ENCODE measurements at regions not wholly inside any gene's neighbourhood (a gene's known extent, or its start where the extent isn't known, plus 50 kb on each side); places are given as distances from the start of the nearest gene placed in this dataset.

GRCh38 chr7:70951271-70951962 lies 180.5 kb upstream of the GALNT17 start:
- no peak overlapping the region for H3K4me3 ChIP-seq
- no peaks in the 10 kb centered on the region for H3K9me3 ChIP-seq
- peaks cover 8% of the 10 kb centered on the region for H3K4me1 ChIP-seq
- no peaks in the 10 kb centered on the region for H3K27me3 ChIP-seq
- H3K36me3 ChIP-seq: no peaks in the 10 kb centered on the region
- peak in 1 of 2 donors; percentile 40 for DNase-seq (ENCODE audit: extremely low spot score in 2 of 2)
- no peak overlapping the region for H3K27ac ChIP-seq
- intact Hi-C loops (cut with DNase I): no loop called here
- TF ChIP-seq CTCF (IDR thresholded peaks at IDR 0.05) (no peak), POLR2A (IDR thresholded peaks at IDR 0.05) (no peak), POLR2AphosphoS5 (IDR thresholded peaks at IDR 0.05; ENCODE audit: insufficient read depth in 1 of 2, low read depth in 1 of 2) (no peak)

GRCh38 chr7:70952311-70952710 lies 179.6 kb upstream of the GALNT17 start:
- TF ChIP-seq CTCF (IDR thresholded peaks at IDR 0.05): no peak
- intact Hi-C loops (cut with DNase I): no loop called here
- no peaks in the 10 kb centered on the region for H3K27me3 ChIP-seq
- H3K4me1 ChIP-seq: peaks cover 8% of the 10 kb centered on the region
- H3K4me3 ChIP-seq: no peak overlapping the region
- H3K27ac ChIP-seq: no peak overlapping the region
- no peaks in the 10 kb centered on the region for H3K36me3 ChIP-seq
- H3K9me3 ChIP-seq: no peaks in the 10 kb centered on the region
- peak in 1 of 2 donors; percentile 44 for DNase-seq (ENCODE audit: extremely low spot score in 2 of 2)

- Histone ChIP-seq H3K27me3 (no peaks in the 10 kb centered on the region), H3K9me3 (no peaks in the 10 kb centered on the region), H3K36me3 (no peaks in the 10 kb centered on the region), H3K4me1 (peaks cover 8% of the 10 kb centered on the region), H3K27ac (no peak overlapping the region), H3K4me3 (no peak overlapping the region)
- no peak for DNase-seq (ENCODE audit: extremely low spot score in 2 of 2)
- TF ChIP-seq POLR2AphosphoS5 (IDR thresholded peaks at IDR 0.05; ENCODE audit: insufficient read depth in 1 of 2, low read depth in 1 of 2): no peak
- no peak for TF ChIP-seq CTCF (IDR thresholded peaks at IDR 0.05)
- TF ChIP-seq POLR2A (IDR thresholded peaks at IDR 0.05): no peak
- intact Hi-C loops (cut with DNase I): no loop called here
Observed at GRCh38 chr7:70953331-70953741, 178.6 kb upstream of the GALNT17 start.

- H3K4me3 ChIP-seq: no peak overlapping the region
- no peaks in the 10 kb centered on the region for H3K27me3 ChIP-seq
- H3K9me3 ChIP-seq: no peaks in the 10 kb centered on the region
- DNase-seq (ENCODE audit: extremely low spot score in 2 of 2): no peak
- no peak overlapping the region for H3K27ac ChIP-seq
- peaks cover 8% of the 10 kb centered on the region for H3K4me1 ChIP-seq
- no peak for TF ChIP-seq POLR2AphosphoS5 (IDR thresholded peaks at IDR 0.05; ENCODE audit: insufficient read depth in 1 of 2, low read depth in 1 of 2)
- TF ChIP-seq CTCF (IDR thresholded peaks at IDR 0.05): no peak
- no peak for TF ChIP-seq POLR2A (IDR thresholded peaks at IDR 0.05)
- H3K36me3 ChIP-seq: no peaks in the 10 kb centered on the region
- intact Hi-C loops (cut with DNase I): no loop called here
Observed at GRCh38 chr7:70953796-70954195, 178.1 kb upstream of the GALNT17 start.

GRCh38 chr7:70972693-70973092 lies 159.3 kb upstream of the GALNT17 start:
- intact Hi-C loops (cut with DNase I): no loop called here
- no peak for DNase-seq (ENCODE audit: extremely low spot score in 2 of 2)
- no peak for TF ChIP-seq POLR2A (IDR thresholded peaks at IDR 0.05)
- no peak for TF ChIP-seq POLR2AphosphoS5 (IDR thresholded peaks at IDR 0.05; ENCODE audit: insufficient read depth in 1 of 2, low read depth in 1 of 2)
- TF ChIP-seq CTCF (IDR thresholded peaks at IDR 0.05): no peak

More at GRCh38 chr7:70972693-70973092, 159.3 kb upstream of the GALNT17 start:
- no peaks in the 10 kb centered on the region for H3K27me3 ChIP-seq
- H3K4me1 ChIP-seq: no peaks in the 10 kb centered on the region
- H3K27ac ChIP-seq: no peak overlapping the region
- no peaks in the 10 kb centered on the region for H3K9me3 ChIP-seq
- no peaks in the 10 kb centered on the region for H3K36me3 ChIP-seq
- no peak overlapping the region for H3K4me3 ChIP-seq

All from vagina (tissue), 2 donors.